Epithelial cell of proximal tubule (primary cell): ENCODE measurements at regions not wholly inside any gene's neighbourhood (a gene's known extent, or its start where the extent isn't known, plus 50 kb on each side); places are given as distances from the start of the nearest gene placed in this dataset.

Experiments used
- DNase-seq: peaks from one replicate; pipeline ENCODE4 v3.0.0-alpha.2; 2011; ENCODE audit warnings: low read depth
- H3K4me3 ChIP-seq: 2 replicates; pipeline ENCODE4 v1.5.1; 2011; ENCODE audit warnings: low read depth, mild to moderate bottlenecking, low read length
- TF ChIP-seq, protein P1 (sequence below): conservative IDR thresholded peaks from 2 replicates; pipeline ENCODE4 v1.5.1; 2012; ENCODE audit warnings: low read depth, mild to moderate bottlenecking, low read length

GRCh38 chr6:148257810-148258209 is 84.8 kb upstream of the SASH1 start:
- no peak overlapping the region for H3K4me3 ChIP-seq
- DNase-seq = no peak
- TF ChIP-seq, protein P1, sequence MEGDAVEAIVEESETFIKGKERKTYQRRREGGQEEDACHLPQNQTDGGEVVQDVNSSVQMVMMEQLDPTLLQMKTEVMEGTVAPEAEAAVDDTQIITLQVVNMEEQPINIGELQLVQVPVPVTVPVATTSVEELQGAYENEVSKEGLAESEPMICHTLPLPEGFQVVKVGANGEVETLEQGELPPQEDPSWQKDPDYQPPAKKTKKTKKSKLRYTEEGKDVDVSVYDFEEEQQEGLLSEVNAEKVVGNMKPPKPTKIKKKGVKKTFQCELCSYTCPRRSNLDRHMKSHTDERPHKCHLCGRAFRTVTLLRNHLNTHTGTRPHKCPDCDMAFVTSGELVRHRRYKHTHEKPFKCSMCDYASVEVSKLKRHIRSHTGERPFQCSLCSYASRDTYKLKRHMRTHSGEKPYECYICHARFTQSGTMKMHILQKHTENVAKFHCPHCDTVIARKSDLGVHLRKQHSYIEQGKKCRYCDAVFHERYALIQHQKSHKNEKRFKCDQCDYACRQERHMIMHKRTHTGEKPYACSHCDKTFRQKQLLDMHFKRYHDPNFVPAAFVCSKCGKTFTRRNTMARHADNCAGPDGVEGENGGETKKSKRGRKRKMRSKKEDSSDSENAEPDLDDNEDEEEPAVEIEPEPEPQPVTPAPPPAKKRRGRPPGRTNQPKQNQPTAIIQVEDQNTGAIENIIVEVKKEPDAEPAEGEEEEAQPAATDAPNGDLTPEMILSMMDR = no peak

GRCh38 chr6:148258868-148259267 is 83.8 kb upstream of the SASH1 start:
- H3K4me3 ChIP-seq = no peak overlapping the region
- no peak for DNase-seq
- TF ChIP-seq, protein P1 = no peak

DNA sequence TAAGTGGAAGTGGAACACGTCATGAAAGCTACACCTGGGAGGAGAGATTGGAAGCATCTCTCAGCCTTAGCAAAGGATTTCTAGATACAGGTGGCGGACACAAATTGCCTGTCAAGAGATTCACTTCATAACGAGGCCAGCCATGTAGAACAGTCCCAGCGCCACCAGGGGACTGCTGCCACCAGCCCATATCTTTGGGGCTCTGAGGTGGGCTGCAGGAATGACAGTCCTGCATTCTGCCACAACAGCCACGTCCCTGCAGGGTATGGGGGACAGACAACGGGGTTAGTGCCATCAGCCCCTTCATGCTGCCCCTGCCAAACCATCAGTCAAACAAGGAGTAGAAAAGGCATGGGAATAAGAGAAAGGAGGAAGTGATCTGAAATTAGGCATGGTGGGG is 81.2 kb upstream of the SASH1 start:
- no peak for DNase-seq
- H3K4me3 ChIP-seq = no peak overlapping the region
- TF ChIP-seq, protein P1 = no peak

- no peak for DNase-seq
- TF ChIP-seq, protein P1 = no peak
- H3K4me3 ChIP-seq = no peak overlapping the region
These were observed 79.6 kb upstream of the SASH1 start for GRCh38 chr6:148263010-148263409.

DNA sequence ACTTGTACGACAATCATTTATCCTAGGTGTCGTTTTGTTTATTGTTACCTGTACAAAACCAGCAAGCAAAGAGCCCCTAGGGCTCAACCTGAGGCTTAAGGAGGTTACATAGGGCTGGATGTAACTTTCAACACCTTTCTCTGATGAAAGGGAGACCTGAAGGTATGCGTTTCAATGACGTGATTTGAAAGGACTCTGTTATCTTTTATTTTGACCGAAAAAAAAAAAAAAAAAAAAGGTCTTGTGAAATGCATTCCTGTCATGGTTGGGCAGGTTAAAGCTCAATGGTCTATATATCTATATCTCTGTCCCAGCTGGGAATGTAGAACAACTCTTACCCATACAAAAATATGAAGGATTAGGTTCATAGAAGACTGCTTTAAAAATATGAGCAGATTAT is 78.7 kb upstream of the SASH1 start:
- TF ChIP-seq, protein P1 = no peak
- no peak for DNase-seq
- no peak overlapping the region for H3K4me3 ChIP-seq

DNA sequence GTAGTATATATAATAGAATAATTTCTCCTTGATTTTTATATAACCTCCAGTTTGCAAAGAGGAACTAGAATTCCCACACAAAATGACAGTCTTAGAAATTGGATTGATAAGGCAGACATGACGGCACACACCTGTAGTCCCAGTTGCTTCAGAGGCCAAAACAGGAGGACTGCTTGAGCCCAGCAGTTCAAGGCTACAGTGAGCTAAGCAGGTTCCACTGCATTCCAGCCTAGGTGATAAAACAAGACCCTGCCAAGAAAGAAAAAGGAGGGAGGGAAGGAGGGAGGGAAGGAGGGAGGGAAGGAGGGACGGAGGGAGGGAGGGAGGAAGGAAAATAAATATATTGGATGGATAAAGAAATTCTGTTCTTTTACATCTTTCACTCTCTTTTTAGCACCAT is 77.6 kb upstream of the SASH1 start:
- H3K4me3 ChIP-seq = no peak overlapping the region
- TF ChIP-seq, protein P1 = no peak
- no peak for DNase-seq

- TF ChIP-seq, protein P1 = no peak
- DNase-seq = no peak
- no peak overlapping the region for H3K4me3 ChIP-seq
These were observed 73.3 kb upstream of the SASH1 start for GRCh38 chr6:148269386-148269785.
